ENCODE measurements at regions not wholly inside any gene's neighbourhood (a gene's known extent, or its start where the extent isn't known, plus 50 kb on each side); places are given as distances from the start of the nearest gene placed in this dataset.

GRCh38 chr10:118473305-118473960, 122.0 kb downstream of the PRLHR start:
- TF ChIP-seq CTCF (IDR thresholded peaks at IDR 0.05) (no peak), EP300 (IDR thresholded peaks at IDR 0.05) (no peak), POLR2AphosphoS5 (IDR thresholded peaks at IDR 0.05) (no peak), POLR2A (IDR thresholded peaks at IDR 0.05) (no peak)

All from suprapubic skin (tissue), 4 donors.